ENCODE measurements at regions not wholly inside any gene's neighbourhood (a gene's known extent, or its start where the extent isn't known, plus 50 kb on each side); places are given as distances from the start of the nearest gene placed in this dataset.

DNA sequence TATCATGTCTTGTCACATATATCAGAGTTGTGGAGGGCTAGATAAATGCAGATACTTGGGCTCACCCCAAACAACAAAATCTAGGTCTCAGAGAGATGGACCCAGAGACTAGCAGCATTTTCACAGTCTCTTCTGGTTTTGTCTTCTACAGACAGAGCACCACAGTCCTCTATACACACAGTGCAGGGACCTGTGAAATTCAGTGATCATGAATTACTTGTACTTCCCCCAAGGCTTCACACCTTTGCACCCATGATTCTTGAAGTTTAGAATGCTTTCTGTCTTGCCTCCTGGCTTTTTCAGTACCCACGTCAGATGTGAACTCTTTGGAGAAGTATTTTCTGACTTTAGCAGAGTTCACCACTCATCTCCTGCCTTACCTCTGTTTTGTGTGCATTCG lies 371.5 kb upstream of the PRR16 start:
- Histone ChIP-seq H3K4me3 (ENCODE audit: low read length) (no peak overlapping the region), H3K9me2 (replicated peaks; ENCODE audit: insufficient read depth, low read length) (no peaks in the 10 kb centered on the region), H3K27me3 (ENCODE audit: low read length) (no peaks in the 10 kb centered on the region), H2AFZ (ENCODE audit: low read length) (no peak overlapping the region), H3K36me3 (ENCODE audit: insufficient read depth, low read length) (no peaks in the 10 kb centered on the region), H3K4me2 (ENCODE audit: low read depth, low read length, poor library complexity, severe bottlenecking) (no peak overlapping the region), H3K9ac (ENCODE audit: low read length) (no peak overlapping the region), H3K27ac (ENCODE audit: low read length) (no peak overlapping the region), H3K79me2 (ENCODE audit: low read length) (no peaks in the 10 kb centered on the region), H4K20me1 (ENCODE audit: insufficient read depth, low read depth, low read length) (no peaks in the 10 kb centered on the region), H3K4me1 (ENCODE audit: low read length) (no peaks in the 10 kb centered on the region), H3K9me3 (ENCODE audit: low read length) (no peaks in the 10 kb centered on the region)
- DNase-seq = no peak

DNA sequence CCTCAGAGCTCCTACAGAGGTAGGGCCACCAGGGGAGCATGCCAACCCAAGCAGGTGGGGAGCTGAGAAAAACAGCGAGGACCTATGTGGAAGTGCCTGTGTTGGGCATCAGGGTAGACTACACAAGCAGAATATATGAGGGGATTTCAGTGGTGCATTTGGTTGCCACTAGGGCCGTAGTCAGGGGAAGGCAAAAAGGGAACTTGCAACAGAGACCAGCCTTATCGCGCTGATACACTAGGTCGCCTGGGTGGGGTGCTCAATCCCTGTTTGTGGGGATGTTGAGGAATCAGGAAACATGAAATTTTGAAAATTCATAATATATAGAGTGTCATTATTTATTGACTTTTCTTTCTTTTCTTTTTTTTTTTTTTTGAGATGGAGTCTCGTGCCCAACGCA lies 370.9 kb upstream of the PRR16 start:
- Histone ChIP-seq H4K20me1 (ENCODE audit: insufficient read depth, low read depth, low read length) (no peaks in the 10 kb centered on the region), H3K4me1 (ENCODE audit: low read length) (no peaks in the 10 kb centered on the region), H3K9me3 (ENCODE audit: low read length) (no peaks in the 10 kb centered on the region), H3K9me2 (replicated peaks; ENCODE audit: insufficient read depth, low read length) (no peaks in the 10 kb centered on the region), H3K9ac (ENCODE audit: low read length) (no peak overlapping the region), H3K4me2 (ENCODE audit: low read depth, low read length, poor library complexity, severe bottlenecking) (no peak overlapping the region), H3K27ac (ENCODE audit: low read length) (no peak overlapping the region), H3K4me3 (ENCODE audit: low read length) (no peak overlapping the region), H3K79me2 (ENCODE audit: low read length) (no peaks in the 10 kb centered on the region), H3K27me3 (ENCODE audit: low read length) (no peaks in the 10 kb centered on the region), H3K36me3 (ENCODE audit: insufficient read depth, low read length) (no peaks in the 10 kb centered on the region), H2AFZ (ENCODE audit: low read length) (no peak overlapping the region)
- DNase-seq = no peak

DNA sequence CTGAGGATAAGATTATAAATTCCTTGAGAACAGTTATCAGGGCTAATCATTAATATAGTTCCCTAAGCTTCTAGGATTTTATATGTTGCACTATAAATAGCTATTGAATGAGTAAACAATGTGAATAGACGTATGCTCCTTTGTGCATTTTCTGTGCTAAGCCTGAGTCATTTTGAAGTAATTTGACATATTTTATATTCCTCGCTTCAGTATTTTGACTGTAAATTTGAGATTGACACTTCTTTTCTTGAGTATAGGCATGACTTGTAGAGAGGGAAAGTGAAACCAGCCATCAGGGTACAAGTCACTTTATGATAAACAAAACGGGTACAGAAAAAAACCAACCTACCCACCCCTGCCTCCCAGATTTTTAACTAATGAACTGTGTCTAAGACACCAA lies 367.7 kb upstream of the PRR16 start:
- H3K36me3 ChIP-seq (ENCODE audit: insufficient read depth, low read length) = no peaks in the 10 kb centered on the region
- no peak overlapping the region for H2AFZ ChIP-seq (ENCODE audit: low read length)
- H3K9me3 ChIP-seq (ENCODE audit: low read length) = no peaks in the 10 kb centered on the region
- no peaks in the 10 kb centered on the region for H3K79me2 ChIP-seq (ENCODE audit: low read length)
- no peaks in the 10 kb centered on the region for H3K9me2 ChIP-seq (replicated peaks; ENCODE audit: insufficient read depth, low read length)
- H3K4me2 ChIP-seq (ENCODE audit: low read depth, low read length, poor library complexity, severe bottlenecking) = no peak overlapping the region
- H3K9ac ChIP-seq (ENCODE audit: low read length) = no peak overlapping the region
- H3K27ac ChIP-seq (ENCODE audit: low read length) = no peak overlapping the region
- H4K20me1 ChIP-seq (ENCODE audit: insufficient read depth, low read depth, low read length) = no peaks in the 10 kb centered on the region
- no peak overlapping the region for H3K4me3 ChIP-seq (ENCODE audit: low read length)
- no peak for DNase-seq
- H3K4me1 ChIP-seq (ENCODE audit: low read length) = no peaks in the 10 kb centered on the region
- H3K27me3 ChIP-seq (ENCODE audit: low read length) = no peaks in the 10 kb centered on the region

- no peaks in the 10 kb centered on the region for H3K79me2 ChIP-seq (ENCODE audit: low read length)
- no peaks in the 10 kb centered on the region for H4K20me1 ChIP-seq (ENCODE audit: insufficient read depth, low read depth, low read length)
- H3K4me1 ChIP-seq (ENCODE audit: low read length) = no peaks in the 10 kb centered on the region
- no peak overlapping the region for H3K27ac ChIP-seq (ENCODE audit: low read length)
- no peak for DNase-seq
- no peaks in the 10 kb centered on the region for H3K9me2 ChIP-seq (replicated peaks; ENCODE audit: insufficient read depth, low read length)
- no peak overlapping the region for H3K4me3 ChIP-seq (ENCODE audit: low read length)
- H3K4me2 ChIP-seq (ENCODE audit: low read depth, low read length, poor library complexity, severe bottlenecking) = no peak overlapping the region
- no peaks in the 10 kb centered on the region for H3K36me3 ChIP-seq (ENCODE audit: insufficient read depth, low read length)
- H3K9ac ChIP-seq (ENCODE audit: low read length) = no peak overlapping the region
- no peak overlapping the region for H2AFZ ChIP-seq (ENCODE audit: low read length)
- H3K9me3 ChIP-seq (ENCODE audit: low read length) = no peaks in the 10 kb centered on the region
- no peaks in the 10 kb centered on the region for H3K27me3 ChIP-seq (ENCODE audit: low read length)
Measured at GRCh38 chr5:120098426-120098825, 365.7 kb upstream of the PRR16 start.

GRCh38 chr5:120098902-120099535 lies 365.1 kb upstream of the PRR16 start:
- Histone ChIP-seq H4K20me1 (ENCODE audit: insufficient read depth, low read depth, low read length) (no peaks in the 10 kb centered on the region), H3K4me3 (ENCODE audit: low read length) (no peak overlapping the region), H3K4me1 (ENCODE audit: low read length) (no peaks in the 10 kb centered on the region), H3K9me3 (ENCODE audit: low read length) (no peaks in the 10 kb centered on the region), H3K9ac (ENCODE audit: low read length) (no peak overlapping the region), H3K79me2 (ENCODE audit: low read length) (no peaks in the 10 kb centered on the region), H2AFZ (ENCODE audit: low read length) (no peak overlapping the region), H3K4me2 (ENCODE audit: low read depth, low read length, poor library complexity, severe bottlenecking) (no peak overlapping the region), H3K36me3 (ENCODE audit: insufficient read depth, low read length) (no peaks in the 10 kb centered on the region), H3K27me3 (ENCODE audit: low read length) (no peaks in the 10 kb centered on the region), H3K27ac (ENCODE audit: low read length) (no peak overlapping the region), H3K9me2 (replicated peaks; ENCODE audit: insufficient read depth, low read length) (no peaks in the 10 kb centered on the region)
- DNase-seq = no peak

DNA sequence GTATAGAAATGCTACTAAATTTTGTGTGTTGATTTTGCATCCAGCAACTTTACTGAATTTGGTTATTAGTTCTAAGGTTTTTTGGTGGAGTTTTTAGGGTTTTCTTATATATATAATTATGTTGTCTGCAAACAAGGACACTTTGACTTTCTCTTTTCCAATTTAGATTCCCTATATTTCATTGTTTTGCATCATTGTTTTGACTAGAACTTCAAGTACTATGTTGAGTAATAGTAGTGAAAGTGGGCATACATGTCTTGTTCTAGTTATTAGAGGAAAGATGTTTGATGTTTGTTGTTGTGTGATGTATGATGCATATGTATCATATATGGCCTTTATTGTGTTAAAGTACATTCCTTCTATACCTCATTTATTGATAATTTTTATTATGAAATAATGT lies 362.3 kb upstream of the PRR16 start:
- Histone ChIP-seq H3K9ac (ENCODE audit: low read length) (no peak overlapping the region), H3K27ac (ENCODE audit: low read length) (no peak overlapping the region), H3K4me3 (ENCODE audit: low read length) (no peak overlapping the region), H3K36me3 (ENCODE audit: insufficient read depth, low read length) (no peaks in the 10 kb centered on the region), H3K9me3 (ENCODE audit: low read length) (no peaks in the 10 kb centered on the region), H3K4me1 (ENCODE audit: low read length) (no peaks in the 10 kb centered on the region), H3K9me2 (replicated peaks; ENCODE audit: insufficient read depth, low read length) (no peaks in the 10 kb centered on the region), H4K20me1 (ENCODE audit: insufficient read depth, low read depth, low read length) (no peaks in the 10 kb centered on the region), H3K79me2 (ENCODE audit: low read length) (no peaks in the 10 kb centered on the region), H3K4me2 (ENCODE audit: low read depth, low read length, poor library complexity, severe bottlenecking) (no peak overlapping the region), H2AFZ (ENCODE audit: low read length) (no peak overlapping the region), H3K27me3 (ENCODE audit: low read length) (no peaks in the 10 kb centered on the region)
- DNase-seq = no peak

DNA sequence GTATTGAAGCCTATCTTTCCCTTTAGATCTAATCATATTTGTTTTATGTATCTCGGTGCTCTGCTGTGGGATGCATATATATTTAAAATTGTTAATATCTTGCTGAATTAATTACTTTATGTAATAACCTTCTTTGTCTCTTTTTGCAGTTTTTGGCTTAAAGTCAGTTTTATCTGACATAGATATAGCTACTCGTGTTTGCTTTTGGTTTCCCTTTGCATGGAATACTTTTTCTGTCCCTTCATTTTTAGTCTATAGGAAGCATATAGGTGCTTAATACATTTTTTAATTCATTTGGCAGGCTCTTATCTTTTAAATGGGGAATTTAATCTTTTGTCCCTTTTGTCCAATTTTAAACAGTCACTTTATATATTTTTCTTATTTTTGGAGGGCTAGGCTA lies 360.6 kb upstream of the PRR16 start:
- no peak overlapping the region for H3K4me2 ChIP-seq (ENCODE audit: low read depth, low read length, poor library complexity, severe bottlenecking)
- no peaks in the 10 kb centered on the region for H3K4me1 ChIP-seq (ENCODE audit: low read length)
- no peak overlapping the region for H2AFZ ChIP-seq (ENCODE audit: low read length)
- H3K36me3 ChIP-seq (ENCODE audit: insufficient read depth, low read length) = no peaks in the 10 kb centered on the region
- H3K27ac ChIP-seq (ENCODE audit: low read length) = no peak overlapping the region
- no peak overlapping the region for H3K4me3 ChIP-seq (ENCODE audit: low read length)
- H3K27me3 ChIP-seq (ENCODE audit: low read length) = no peaks in the 10 kb centered on the region
- H3K9me3 ChIP-seq (ENCODE audit: low read length) = no peaks in the 10 kb centered on the region
- no peaks in the 10 kb centered on the region for H3K9me2 ChIP-seq (replicated peaks; ENCODE audit: insufficient read depth, low read length)
- no peak overlapping the region for H3K9ac ChIP-seq (ENCODE audit: low read length)
- H4K20me1 ChIP-seq (ENCODE audit: insufficient read depth, low read depth, low read length) = no peaks in the 10 kb centered on the region
- no peaks in the 10 kb centered on the region for H3K79me2 ChIP-seq (ENCODE audit: low read length)
- no peak for DNase-seq

GRCh38 chr5:120106912-120107525 lies 357.1 kb upstream of the PRR16 start:
- H3K9me3 ChIP-seq (ENCODE audit: low read length) = no peaks in the 10 kb centered on the region
- no peak for DNase-seq
- no peak overlapping the region for H2AFZ ChIP-seq (ENCODE audit: low read length)
- no peak overlapping the region for H3K4me3 ChIP-seq (ENCODE audit: low read length)
- H3K27me3 ChIP-seq (ENCODE audit: low read length) = no peaks in the 10 kb centered on the region
- H3K4me1 ChIP-seq (ENCODE audit: low read length) = no peaks in the 10 kb centered on the region
- H3K27ac ChIP-seq (ENCODE audit: low read length) = no peak overlapping the region
- no peaks in the 10 kb centered on the region for H3K36me3 ChIP-seq (ENCODE audit: insufficient read depth, low read length)
- no peaks in the 10 kb centered on the region for H3K79me2 ChIP-seq (ENCODE audit: low read length)
- no peak overlapping the region for H3K4me2 ChIP-seq (ENCODE audit: low read depth, low read length, poor library complexity, severe bottlenecking)
- H4K20me1 ChIP-seq (ENCODE audit: insufficient read depth, low read depth, low read length) = no peaks in the 10 kb centered on the region
- no peaks in the 10 kb centered on the region for H3K9me2 ChIP-seq (replicated peaks; ENCODE audit: insufficient read depth, low read length)
- no peak overlapping the region for H3K9ac ChIP-seq (ENCODE audit: low read length)

Measured in Karpas-422 (cell line).